Testis (tissue), 2 donors: ENCODE measurements at regions not wholly inside any gene's neighbourhood (a gene's known extent, or its start where the extent isn't known, plus 50 kb on each side); places are given as distances from the start of the nearest gene placed in this dataset.

Source experiments
- DNase-seq: peaks from one replicate; pipeline ENCODE4 v3.0.0-alpha.2; 2019
- H3K27ac ChIP-seq, 2 donors: fragments of 200-600 bp; sonication (generic); one replicate each; pipeline ENCODE4 v1.5.1; 2019
- H3K27me3 ChIP-seq: fragments of 200-600 bp; sonication (generic); one replicate; pipeline ENCODE4 v1.5.1; 2019
- H3K36me3 ChIP-seq: fragments of 200-600 bp; sonication (generic); one replicate; pipeline ENCODE4 v1.5.1; 2017; ENCODE audit warnings: low read depth; ENCODE audit errors: missing control alignments
- H3K4me1 ChIP-seq: fragments of 200-600 bp; sonication (generic); one replicate; pipeline ENCODE4 v1.5.1; 2019
- H3K4me3 ChIP-seq, 2 donors: fragments of 200-600 bp; sonication (generic); one replicate each; pipeline ENCODE4 v1.5.1; 2017 to 2019
- H3K9me3 ChIP-seq: fragments of 200-600 bp; sonication (generic); one replicate; pipeline ENCODE4 v1.5.1; 2017
- CTCF ChIP-seq, 3 experiments: fragments of 450-650 bp in 2 of 3; fragments of 200-600 bp in 1 of 3; sonication (generic) in 1 of 3; IDR thresholded peaks; one replicate each; pipeline ENCODE4 v1.5.1; 2016 to 2019; ENCODE audit warnings: antibody characterized with exemption in 3 of 3, mild to moderate bottlenecking in 2 of 3, moderate library complexity in 1 of 3
- POLR2A ChIP-seq: fragments of 450-650 bp; IDR thresholded peaks from one replicate; pipeline ENCODE4 v1.6.1; 2017; ENCODE audit warnings: antibody characterized with exemption, mild to moderate bottlenecking, moderate library complexity
- whole genome bisulfite sequencing, 2 donors: methylation state at CpG; one replicate each; pipeline ENCODE4 v1.1.5; 2018; 5-methylcytosine and 5-hydroxymethylcytosine counted together
- intact Hi-C: fragments of 100-400 bp; cut with DNase I; formaldehyde crosslinking; loops from one replicate; pipeline ENCODE4 v1.15.1; 2023; ENCODE audit warnings: low total_unique reads

GRCh38 chr6:74657011-74657410, 548.8 kb downstream of the COL12A1 start:
- Histone ChIP-seq H3K9me3 (no peaks in the 10 kb centered on the region), H3K27ac (no peak overlapping the region)
- TF ChIP-seq CTCF (IDR thresholded peaks at IDR 0.05) (no peak), POLR2A (no peak)

DNA sequence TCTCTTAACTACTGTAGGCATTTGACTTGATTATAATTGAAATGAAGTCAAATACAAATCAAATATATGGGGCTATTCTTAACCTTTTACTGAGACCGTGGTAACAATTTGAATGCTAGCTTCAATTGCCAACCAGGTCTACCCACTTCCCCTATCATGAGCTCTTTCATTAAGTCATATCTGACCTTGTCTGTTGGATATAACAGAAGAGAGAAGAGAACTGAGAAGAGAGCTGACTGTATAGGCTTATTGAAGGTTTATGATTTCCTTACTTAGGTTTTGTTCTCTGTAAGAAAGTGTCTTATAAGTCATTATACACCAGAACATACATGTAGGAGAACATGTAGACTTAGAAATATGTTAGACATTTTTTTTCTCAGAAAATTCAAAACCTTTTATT, 549.4 kb downstream of the COL12A1 start:
- Histone ChIP-seq H3K27ac (no peak overlapping the region), H3K4me3 (no peak overlapping the region), H3K36me3 (no peaks in the 10 kb centered on the region), H3K4me1 (no peaks in the 10 kb centered on the region), H3K9me3 (no peaks in the 10 kb centered on the region), H3K27me3 (no peaks in the 10 kb centered on the region)
- 88 to 91% methylated on average over 1 of the region's 1 CpG for WGBS, 2 donors
- TF ChIP-seq POLR2A (no peak), CTCF (IDR thresholded peaks at IDR 0.05) (no peak)
- intact Hi-C loops = no loop called here
- no peak for DNase-seq

More at GRCh38 chr6:74657011-74657410, 548.8 kb downstream of the COL12A1 start:
- intact Hi-C loops = no loop called here
- 61 to 63% methylated on average over 2 of the region's 2 CpGs for WGBS, 2 donors
- H3K4me1 ChIP-seq = no peaks in the 10 kb centered on the region
- no peak overlapping the region for H3K4me3 ChIP-seq
- no peaks in the 10 kb centered on the region for H3K36me3 ChIP-seq
- no peaks in the 10 kb centered on the region for H3K27me3 ChIP-seq
- no peak for DNase-seq

- no peaks in the 10 kb centered on the region for H3K36me3 ChIP-seq
- no peak overlapping the region for H3K27ac ChIP-seq
- no peak overlapping the region for H3K4me3 ChIP-seq
- no peaks in the 10 kb centered on the region for H3K4me1 ChIP-seq
- H3K27me3 ChIP-seq = no peaks in the 10 kb centered on the region
- H3K9me3 ChIP-seq = no peaks in the 10 kb centered on the region
- no peak for DNase-seq
- no peak for TF ChIP-seq POLR2A
- TF ChIP-seq CTCF (IDR thresholded peaks at IDR 0.05) = no peak
- intact Hi-C loops = no loop called here
Observed at GRCh38 chr6:74654296-74654695, 551.6 kb downstream of the COL12A1 start.

GRCh38 chr6:74651948-74652842, 553.7 kb downstream of the COL12A1 start:
- 78 to 83% methylated on average over 5 of the region's 5 CpGs for WGBS, 2 donors
- intact Hi-C loops = no loop called here

More at GRCh38 chr6:74651948-74652842, 553.7 kb downstream of the COL12A1 start:
- TF ChIP-seq CTCF (IDR thresholded peaks at IDR 0.05) (no peak), POLR2A (no peak)
- Histone ChIP-seq H3K9me3 (no peaks in the 10 kb centered on the region), H3K36me3 (no peaks in the 10 kb centered on the region), H3K27ac (no peak overlapping the region), H3K4me3 (no peak overlapping the region), H3K4me1 (no peaks in the 10 kb centered on the region), H3K27me3 (no peaks in the 10 kb centered on the region)
- no peak for DNase-seq
